Stomach (tissue), 4 donors: ENCODE measurements at regions not wholly inside any gene's neighbourhood (a gene's known extent, or its start where the extent isn't known, plus 50 kb on each side); places are given as distances from the start of the nearest gene placed in this dataset.

Experiments used
- CTCF ChIP-seq, 7 experiments: fragments of 450-650 bp in 4 of 7; fragments of 200-600 bp in 3 of 7; sonication (generic) in 3 of 7; IDR thresholded peaks; one replicate each; pipeline ENCODE4 v1.5.1; 2016 to 2019; ENCODE audit warnings: antibody characterized with exemption in 7 of 7, control low read depth in 2 of 7, mild to moderate bottlenecking in 1 of 7
- EP300 ChIP-seq: sonication (generic); formaldehyde crosslinking; IDR thresholded peaks from one replicate; pipeline ENCODE4 v1.6.1; 2017; ENCODE audit warnings: antibody characterized with exemption

GRCh38 chr6:113488061-113488460, 369.1 kb upstream of the MARCKS start:
- TF ChIP-seq CTCF (IDR thresholded peaks at IDR 0.05) (no peak), EP300 (no peak)
